8988T (cell line): ENCODE measurements at regions not wholly inside any gene's neighbourhood (a gene's known extent, or its start where the extent isn't known, plus 50 kb on each side); places are given as distances from the start of the nearest gene placed in this dataset.
"Not testable (repeated sequence)": the region's sequence is repeated elsewhere in the genome, so short reads cannot be mapped to it uniquely, and the experiment has no call there.

Source experiments
- DNase-seq: peaks from one replicate; pipeline ENCODE4 v3.0.0; 2011

- no peak for DNase-seq
These were observed 1229.1 kb upstream of the ACVR2A start for GRCh38 chr2:146615778-146616177.

GRCh38 chr2:146608490-146608889 lies 1236.3 kb upstream of the ACVR2A start:
- DNase-seq = no peak

GRCh38 chr2:146604521-146604920 lies 1240.3 kb upstream of the ACVR2A start:
- no peak for DNase-seq

- no peak for DNase-seq
These were observed 1242.0 kb upstream of the ACVR2A start for GRCh38 chr2:146602856-146603255.

- DNase-seq = no peak
These were observed 1242.4 kb upstream of the ACVR2A start for GRCh38 chr2:146602383-146602782.

- DNase-seq = no peak
These were observed 1246.0 kb upstream of the ACVR2A start for GRCh38 chr2:146598791-146599190.

- DNase-seq = no peak
These were observed 1247.5 kb upstream of the ACVR2A start for GRCh38 chr2:146597291-146597690.

GRCh38 chr2:146591908-146592307 lies 1252.9 kb upstream of the ACVR2A start:
- no peak for DNase-seq

GRCh38 chr2:146587291-146587713 lies 1257.5 kb upstream of the ACVR2A start:
- no peak for DNase-seq

GRCh38 chr2:146584316-146584715 lies 1260.5 kb upstream of the ACVR2A start:
- no peak for DNase-seq

- DNase-seq = peak; percentile 20
These were observed 1265.5 kb upstream of the ACVR2A start for GRCh38 chr2:146579147-146579930.

GRCh38 chr2:146576339-146577111 lies 1268.3 kb upstream of the ACVR2A start:
- DNase-seq = no peak

GRCh38 chr2:146572598-146572997 lies 1272.2 kb upstream of the ACVR2A start:
- DNase-seq = no peak

GRCh38 chr2:146561996-146562395 lies 1282.8 kb upstream of the ACVR2A start:
- DNase-seq = no peak

- no peak for DNase-seq
These were observed 1297.6 kb upstream of the ACVR2A start for GRCh38 chr2:146547236-146547635.

- no peak for DNase-seq
These were observed 1300.1 kb upstream of the ACVR2A start for GRCh38 chr2:146544701-146545100.

- no peak for DNase-seq
These were observed 1302.9 kb upstream of the ACVR2A start for GRCh38 chr2:146541896-146542295.

GRCh38 chr2:146540271-146540932 lies 1304.4 kb upstream of the ACVR2A start:
- DNase-seq = no peak

- not testable (repeated sequence) for DNase-seq
These were observed 1305.1 kb upstream of the ACVR2A start for GRCh38 chr2:146539739-146540138.

GRCh38 chr2:146537477-146537876 lies 1307.4 kb upstream of the ACVR2A start:
- DNase-seq = no peak

- no peak for DNase-seq
These were observed 1312.2 kb upstream of the ACVR2A start for GRCh38 chr2:146532509-146533147.

- no peak for DNase-seq
These were observed 1312.8 kb upstream of the ACVR2A start for GRCh38 chr2:146532009-146532408.

- no peak for DNase-seq
These were observed 1313.9 kb upstream of the ACVR2A start for GRCh38 chr2:146530886-146531285.
